ENCODE measurements at regions not wholly inside any gene's neighbourhood (a gene's known extent, or its start where the extent isn't known, plus 50 kb on each side); places are given as distances from the start of the nearest gene placed in this dataset.
A peak's percentile ranks its signal among the peaks of the same experiment; 100 is the strongest.

DNA sequence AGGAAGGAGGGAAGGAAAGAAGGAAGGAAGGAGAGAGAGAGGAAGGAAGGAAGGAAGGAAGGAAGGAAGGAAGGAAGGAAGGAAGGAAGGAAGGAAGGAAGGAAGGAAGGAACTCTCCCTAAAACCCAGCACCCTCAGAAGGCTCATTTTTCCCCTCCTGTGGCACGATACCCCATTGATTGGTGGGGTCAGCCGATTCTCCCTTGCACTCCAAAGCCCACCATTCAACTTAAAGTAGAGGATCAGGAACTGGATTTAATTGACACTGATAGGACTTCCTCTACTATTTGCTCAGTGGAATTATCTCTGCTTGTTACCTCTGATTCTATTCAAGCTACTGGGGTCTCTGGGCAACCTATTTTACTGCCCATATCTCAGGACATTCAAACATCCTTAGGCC lies 199.2 kb upstream of the MAOA start:
- Histone ChIP-seq H3K4me3 (no peak overlapping the region), H3K27ac (no peak overlapping the region)

DNA sequence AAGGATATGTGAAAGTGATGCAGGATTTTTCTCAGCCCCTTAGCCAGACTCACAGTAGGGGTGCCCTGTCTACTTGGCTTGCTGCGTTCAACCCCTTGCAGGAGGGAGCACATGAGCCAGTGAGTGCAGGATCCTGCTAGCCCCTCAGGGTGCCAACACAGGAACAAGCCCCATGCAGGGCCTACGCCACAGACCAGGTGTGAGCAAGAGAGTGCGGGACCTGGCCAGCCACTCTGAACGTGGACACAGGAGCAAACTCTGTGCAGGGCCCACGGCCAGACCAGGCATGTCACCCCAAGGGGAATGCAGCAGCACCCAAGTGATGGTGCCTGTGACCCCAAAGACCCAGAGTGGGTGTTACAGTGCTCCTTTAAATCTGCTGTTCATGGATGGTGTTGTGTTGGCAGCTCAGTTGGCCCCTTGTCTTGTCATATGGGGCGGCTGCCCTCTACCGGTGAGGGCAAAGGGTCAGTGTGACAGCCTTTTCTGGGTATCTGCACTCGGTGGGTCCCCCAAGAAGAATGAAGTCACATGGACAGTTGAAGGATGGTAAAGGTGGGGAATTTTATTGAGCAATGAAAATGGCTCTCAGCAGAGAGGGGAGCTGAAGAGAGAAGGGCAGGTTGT lies 188.4 kb upstream of the MAOA start:
- Histone ChIP-seq H3K27ac (peak overlapping the region in 2 of 21 experiments; percentile 33 to 59), H3K4me3 (no peak overlapping the region)

DNA sequence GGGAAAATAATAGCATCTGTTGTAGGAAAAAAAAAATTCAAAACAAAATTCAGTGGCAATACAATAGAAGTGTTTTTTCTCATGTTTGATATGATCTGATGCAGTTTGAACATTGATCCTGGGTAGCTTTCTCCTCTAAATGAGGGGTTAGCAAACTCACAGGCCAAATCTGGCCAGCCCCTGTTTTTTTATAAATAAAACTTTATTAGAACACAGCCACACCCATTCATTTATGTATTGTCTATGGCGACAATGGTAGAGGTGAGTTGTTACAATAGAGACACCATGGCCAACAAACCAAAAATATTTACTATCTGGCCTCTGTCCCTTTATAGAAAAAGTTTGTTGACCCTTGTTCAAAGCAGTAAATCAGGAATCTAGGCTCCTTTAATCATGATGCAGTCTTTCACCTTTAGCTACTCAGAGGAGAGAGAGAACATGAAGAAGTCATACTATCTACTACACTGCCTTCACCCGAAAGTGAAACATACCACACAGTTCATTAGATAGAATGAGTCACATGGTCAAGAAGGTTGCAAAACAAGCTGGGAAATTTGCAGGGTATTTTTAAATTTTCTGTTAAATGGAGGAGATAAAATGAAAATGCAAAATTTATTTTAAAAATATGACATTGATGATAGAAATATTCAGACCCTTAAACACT lies 186.6 kb upstream of the MAOA start:
- H3K27ac ChIP-seq: no peak overlapping the region

DNA sequence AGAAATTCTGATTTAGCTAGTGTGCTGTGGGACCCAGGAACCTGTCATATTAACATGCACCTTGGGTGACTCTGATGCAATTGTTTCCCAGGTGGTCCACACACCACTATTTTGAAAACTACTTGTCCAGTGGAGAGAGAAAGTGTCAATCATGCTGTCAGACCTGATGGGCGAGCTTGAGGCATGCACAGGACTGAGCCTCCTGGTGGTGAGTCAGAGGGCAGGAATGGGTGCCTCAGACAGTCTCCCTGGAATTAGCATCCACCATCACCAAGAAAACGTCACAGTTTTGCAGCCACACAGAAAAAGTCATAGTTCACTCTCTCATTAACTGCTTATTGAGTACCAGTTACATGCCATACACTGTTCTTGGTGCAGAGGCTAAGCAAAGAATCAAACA lies 181.8 kb upstream of the MAOA start:
- no peak overlapping the region for H3K4me3 ChIP-seq
- no peak overlapping the region for H3K27ac ChIP-seq

More for the DNA sequence above, 186.6 kb upstream of the MAOA start:
- no peak overlapping the region for H3K4me3 ChIP-seq

DNA sequence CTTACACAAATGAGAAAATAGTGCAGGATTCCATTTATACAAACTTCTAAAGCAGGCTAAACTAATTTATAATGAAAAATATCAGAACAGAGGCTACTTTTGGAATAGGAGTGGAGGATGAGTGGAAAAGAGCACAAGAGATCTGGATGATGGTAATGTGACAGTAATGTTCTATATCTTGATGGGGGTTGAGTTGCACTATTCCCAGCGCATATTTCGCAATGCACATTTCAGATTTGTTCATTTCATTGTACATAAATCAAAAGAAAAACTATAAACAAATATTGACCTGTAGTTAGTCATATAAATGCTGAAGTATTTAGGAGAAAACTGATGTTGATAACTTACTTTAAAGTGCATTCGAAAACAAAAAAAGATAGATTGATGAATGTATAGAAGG lies 177.0 kb upstream of the MAOA start:
- H3K4me3 ChIP-seq: no peak overlapping the region
- no peak overlapping the region for H3K27ac ChIP-seq

GRCh38 chrX:43479850-43480249 lies 176.2 kb upstream of the MAOA start:
- no peak overlapping the region for H3K4me3 ChIP-seq
- H3K27ac ChIP-seq: peak overlapping the region in 1 of 21 experiments; percentile 17

GRCh38 chrX:43481576-43481975 lies 174.5 kb upstream of the MAOA start:
- no peak overlapping the region for H3K4me3 ChIP-seq
- no peak overlapping the region for H3K27ac ChIP-seq

- no peak overlapping the region for H3K4me3 ChIP-seq
- H3K27ac ChIP-seq: no peak overlapping the region
These were observed 162.3 kb upstream of the MAOA start for GRCh38 chrX:43493756-43494155.

DNA sequence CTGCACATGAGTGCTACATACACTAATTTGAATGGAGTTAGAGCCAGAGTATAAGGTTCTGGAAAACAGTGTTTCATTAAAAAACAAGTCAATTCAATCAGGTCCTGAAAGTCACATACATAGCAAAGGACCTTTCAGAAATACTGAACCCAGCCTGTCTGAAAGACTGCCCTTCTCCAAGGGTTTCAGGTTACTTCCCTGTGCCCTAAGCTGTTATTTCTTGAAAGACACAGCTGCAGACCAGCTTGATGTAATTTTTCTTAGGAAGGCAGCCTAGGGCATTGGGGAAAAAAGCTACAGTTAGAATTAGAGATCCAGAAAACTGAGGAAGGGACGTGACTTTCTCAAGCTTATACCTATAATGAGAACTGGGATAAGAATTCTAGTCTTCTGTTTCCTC lies 155.9 kb upstream of the MAOA start:
- no peak overlapping the region for H3K27ac ChIP-seq
- no peak overlapping the region for H3K4me3 ChIP-seq

DNA sequence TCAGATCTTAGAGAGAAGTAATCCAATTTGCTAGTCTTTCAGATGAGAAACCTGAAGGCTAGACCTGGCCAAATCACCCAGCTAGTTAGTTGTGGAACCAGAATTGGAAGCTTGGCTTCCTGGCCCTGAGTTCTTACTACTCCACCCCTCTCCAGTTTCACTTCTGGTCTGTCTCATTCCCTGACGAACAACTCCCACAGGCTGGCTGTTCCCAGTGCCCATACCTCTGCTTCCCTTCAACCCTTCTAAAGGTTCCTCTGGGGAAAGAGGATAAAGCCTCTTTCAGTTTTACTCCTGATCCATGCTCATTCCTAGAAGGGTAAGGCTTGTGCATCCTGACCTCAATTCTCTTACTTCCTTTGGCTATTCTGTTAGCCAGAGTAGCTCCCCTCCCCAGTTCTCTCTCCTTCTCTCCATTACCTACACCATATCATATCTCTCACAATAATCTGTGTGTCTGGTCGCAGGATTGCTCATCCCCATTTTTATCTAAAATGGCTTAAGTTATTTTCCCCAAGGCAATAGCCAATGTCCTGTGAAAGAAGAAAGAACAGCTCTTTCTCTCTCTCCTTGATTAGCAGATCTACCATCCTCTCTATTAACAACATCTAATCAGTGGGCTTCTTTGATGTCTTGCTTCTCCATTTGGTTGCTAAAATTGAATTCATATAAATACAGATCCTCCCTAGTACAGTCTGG lies 155.0 kb upstream of the MAOA start:
- no peak overlapping the region for H3K27ac ChIP-seq
- H3K4me3 ChIP-seq: no peak overlapping the region

GRCh38 chrX:43504394-43504793 lies 151.7 kb upstream of the MAOA start:
- no peak overlapping the region for H3K4me3 ChIP-seq
- H3K27ac ChIP-seq: no peak overlapping the region

DNA sequence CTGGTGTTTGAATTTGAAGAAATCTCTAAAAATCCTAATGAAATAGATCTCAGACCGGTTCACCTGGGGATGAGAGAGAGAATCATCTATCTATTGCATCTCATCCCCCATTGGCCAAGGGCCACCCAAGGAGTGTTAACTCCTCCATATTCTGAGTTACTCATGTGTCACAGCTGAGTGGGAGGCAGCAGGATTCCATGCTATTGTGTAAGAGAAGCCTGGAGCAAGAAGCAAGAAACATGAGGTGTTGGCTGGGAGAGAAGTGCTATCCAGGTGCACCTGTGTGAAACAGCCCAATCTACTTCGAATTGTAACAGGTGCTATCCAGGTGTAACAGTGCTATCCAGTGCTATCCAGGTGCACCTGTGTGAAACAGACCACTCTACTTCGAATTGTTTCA lies 150.3 kb upstream of the MAOA start:
- H3K4me3 ChIP-seq: no peak overlapping the region
- H3K27ac ChIP-seq: no peak overlapping the region

GRCh38 chrX:43508694-43509093 lies 147.4 kb upstream of the MAOA start:
- no peak overlapping the region for H3K4me3 ChIP-seq
- no peak overlapping the region for H3K27ac ChIP-seq

GRCh38 chrX:43510209-43510608 lies 145.9 kb upstream of the MAOA start:
- no peak overlapping the region for H3K27ac ChIP-seq
- no peak overlapping the region for H3K4me3 ChIP-seq

DNA sequence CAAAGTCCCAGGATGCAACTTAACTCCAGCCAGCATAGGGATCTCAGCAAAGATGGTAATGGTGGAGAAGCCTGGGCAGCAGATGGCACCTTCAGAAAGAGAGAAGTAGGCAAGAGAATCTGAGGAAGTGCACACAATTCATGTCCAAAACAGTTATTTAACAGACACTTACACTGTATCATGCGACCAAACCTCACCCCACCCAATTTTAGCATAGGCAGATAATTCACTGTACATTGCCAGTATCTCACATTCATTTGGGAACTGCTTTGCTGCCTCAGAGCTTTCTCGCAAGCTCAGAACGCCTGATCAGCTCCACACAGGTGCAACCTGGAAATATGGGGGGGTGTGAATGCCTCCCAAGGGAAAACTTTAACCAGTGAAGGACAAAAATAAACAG lies 143.0 kb upstream of the MAOA start:
- no peak overlapping the region for H3K27ac ChIP-seq
- no peak overlapping the region for H3K4me3 ChIP-seq

GRCh38 chrX:43514820-43515219 lies 141.3 kb upstream of the MAOA start:
- Histone ChIP-seq H3K4me3 (no peak overlapping the region), H3K27ac (no peak overlapping the region)

GRCh38 chrX:43522582-43522981 lies 133.5 kb upstream of the MAOA start:
- no peak overlapping the region for H3K4me3 ChIP-seq
- no peak overlapping the region for H3K27ac ChIP-seq

DNA sequence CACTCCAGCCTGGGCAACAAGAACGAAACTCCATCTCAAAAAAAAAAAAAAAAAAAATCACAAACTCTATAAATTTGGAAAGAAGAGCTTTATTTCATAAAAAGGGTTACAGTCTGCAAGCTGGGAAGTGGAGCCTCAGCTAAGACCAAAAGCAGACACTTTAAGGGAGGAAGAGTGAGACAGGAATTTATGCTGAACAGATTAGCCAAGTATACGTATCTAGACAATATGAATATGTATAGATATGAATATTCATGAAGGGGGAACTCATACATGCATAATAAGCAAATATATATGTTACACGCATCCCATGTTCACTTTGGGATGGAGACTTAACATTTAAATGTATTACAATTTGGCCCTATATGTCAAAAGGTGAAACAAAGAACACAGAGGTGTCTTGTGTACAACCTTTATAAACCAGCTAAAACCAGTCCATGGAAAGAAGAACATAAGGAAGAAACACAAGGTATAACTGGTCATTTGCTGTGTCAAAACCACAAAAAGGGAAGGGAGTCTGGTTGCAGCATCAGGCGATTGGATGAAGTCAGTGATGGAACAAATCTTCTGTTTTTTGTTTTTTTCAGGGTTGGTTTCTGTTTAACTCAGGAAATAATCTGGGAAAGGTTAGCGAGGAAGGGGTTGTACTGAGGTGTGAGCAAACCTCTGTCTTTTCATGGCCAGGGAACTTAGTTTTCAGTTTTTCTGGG lies 130.0 kb upstream of the MAOA start:
- H3K27ac ChIP-seq: no peak overlapping the region
- H3K4me3 ChIP-seq: no peak overlapping the region

DNA sequence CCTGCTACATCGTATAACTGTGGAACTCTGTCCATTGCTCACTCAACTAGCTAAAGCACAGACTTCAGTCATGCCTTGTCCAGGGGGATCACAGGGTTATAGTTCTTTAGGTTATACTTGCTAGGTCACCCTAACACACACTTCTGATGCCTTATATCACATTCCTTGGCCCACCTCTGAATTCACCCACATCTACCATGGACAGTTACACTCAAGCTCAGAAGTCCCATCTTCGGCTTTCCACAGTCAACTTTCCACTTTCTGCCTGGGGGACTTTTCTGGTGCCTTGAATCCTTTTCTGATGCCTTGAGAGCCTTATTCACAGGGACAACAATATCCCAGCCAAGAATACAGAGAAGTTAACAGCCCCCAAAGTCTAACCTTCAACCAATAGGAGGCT lies 129.2 kb upstream of the MAOA start:
- H3K4me3 ChIP-seq: no peak overlapping the region
- H3K27ac ChIP-seq: no peak overlapping the region

DNA sequence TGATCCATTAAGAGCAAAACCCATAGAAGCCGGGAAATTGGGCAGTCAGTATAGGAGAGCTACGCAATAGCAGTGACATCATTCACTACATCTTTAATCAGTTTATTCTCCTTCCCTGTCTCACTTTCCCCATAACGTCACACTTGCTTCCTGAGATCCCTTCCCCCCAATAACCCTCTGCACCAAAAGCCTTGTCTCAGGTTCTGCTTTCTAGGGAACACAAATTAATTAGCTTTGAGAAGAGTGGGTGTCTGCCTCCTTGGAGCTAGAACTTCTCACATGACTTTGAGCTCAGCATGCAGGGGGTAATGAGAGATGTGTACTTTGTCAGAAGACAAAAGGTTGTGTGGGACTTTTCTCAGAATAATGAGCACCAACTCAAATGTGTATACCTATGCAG lies 128.3 kb upstream of the MAOA start:
- Histone ChIP-seq H3K4me3 (no peak overlapping the region), H3K27ac (no peak overlapping the region)

GRCh38 chrX:43530837-43531236 lies 125.3 kb upstream of the MAOA start:
- Histone ChIP-seq H3K27ac (no peak overlapping the region), H3K4me3 (no peak overlapping the region)

Measured in skin epidermis (tissue), 12 donors.